ENCODE measurements at regions not wholly inside any gene's neighbourhood (a gene's known extent, or its start where the extent isn't known, plus 50 kb on each side); places are given as distances from the start of the nearest gene placed in this dataset.

DNA sequence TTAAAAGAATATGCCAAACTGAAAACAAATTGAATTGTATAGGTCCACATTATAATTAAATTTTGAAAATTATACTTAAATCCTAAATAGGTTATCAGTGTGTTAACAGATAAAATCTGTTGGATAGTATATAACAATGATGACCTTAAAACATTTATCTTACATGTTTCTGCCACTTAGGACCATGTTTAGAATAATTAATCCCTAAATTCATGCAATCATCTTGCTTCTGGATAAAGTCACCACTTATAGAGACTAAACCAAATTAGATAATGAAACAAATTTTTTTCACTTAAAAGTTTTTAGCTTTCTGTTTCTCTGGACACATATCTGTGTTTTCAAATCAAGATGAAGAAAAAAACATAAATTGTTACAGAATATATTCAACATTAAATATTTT lies 511.7 kb upstream of the MIR17HG start:
- no peak for TF ChIP-seq POLR2A (IDR thresholded peaks at IDR 0.05)
- TF ChIP-seq, protein P1, sequence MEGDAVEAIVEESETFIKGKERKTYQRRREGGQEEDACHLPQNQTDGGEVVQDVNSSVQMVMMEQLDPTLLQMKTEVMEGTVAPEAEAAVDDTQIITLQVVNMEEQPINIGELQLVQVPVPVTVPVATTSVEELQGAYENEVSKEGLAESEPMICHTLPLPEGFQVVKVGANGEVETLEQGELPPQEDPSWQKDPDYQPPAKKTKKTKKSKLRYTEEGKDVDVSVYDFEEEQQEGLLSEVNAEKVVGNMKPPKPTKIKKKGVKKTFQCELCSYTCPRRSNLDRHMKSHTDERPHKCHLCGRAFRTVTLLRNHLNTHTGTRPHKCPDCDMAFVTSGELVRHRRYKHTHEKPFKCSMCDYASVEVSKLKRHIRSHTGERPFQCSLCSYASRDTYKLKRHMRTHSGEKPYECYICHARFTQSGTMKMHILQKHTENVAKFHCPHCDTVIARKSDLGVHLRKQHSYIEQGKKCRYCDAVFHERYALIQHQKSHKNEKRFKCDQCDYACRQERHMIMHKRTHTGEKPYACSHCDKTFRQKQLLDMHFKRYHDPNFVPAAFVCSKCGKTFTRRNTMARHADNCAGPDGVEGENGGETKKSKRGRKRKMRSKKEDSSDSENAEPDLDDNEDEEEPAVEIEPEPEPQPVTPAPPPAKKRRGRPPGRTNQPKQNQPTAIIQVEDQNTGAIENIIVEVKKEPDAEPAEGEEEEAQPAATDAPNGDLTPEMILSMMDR (IDR thresholded peaks at IDR 0.05) = no peak
